ENCODE measurements at regions not wholly inside any gene's neighbourhood (a gene's known extent, or its start where the extent isn't known, plus 50 kb on each side); places are given as distances from the start of the nearest gene placed in this dataset.

DNA sequence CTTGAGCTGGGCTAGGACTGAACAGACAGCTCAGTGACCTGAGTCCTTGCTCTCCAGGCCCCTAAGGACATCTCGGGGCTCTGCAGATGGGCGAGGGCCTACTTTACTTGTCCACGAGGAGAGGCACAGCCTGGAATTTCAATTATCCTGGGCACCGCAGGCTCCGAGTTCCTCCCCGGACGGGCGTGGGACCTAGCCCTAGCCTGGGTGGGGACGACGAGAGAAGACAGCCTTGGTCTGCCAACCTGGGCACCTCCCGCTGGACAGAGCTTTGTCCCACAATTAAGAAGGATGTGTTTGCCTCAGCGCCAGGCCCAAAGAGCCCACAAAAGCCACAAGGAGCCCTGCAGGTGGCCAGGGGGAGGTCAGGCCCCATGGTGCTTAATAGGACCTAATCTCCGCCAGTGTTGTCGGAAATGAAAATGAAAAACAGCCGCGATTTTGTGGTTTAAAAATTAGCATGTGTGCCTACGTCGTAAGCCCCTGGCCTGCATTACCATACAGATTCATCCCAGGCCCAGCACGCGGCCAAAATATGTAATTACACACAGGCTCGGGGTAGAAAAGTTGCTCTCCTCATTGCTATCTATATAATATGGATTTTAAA lies 51.4 kb upstream of the LHX1 start:
- Histone ChIP-seq H3K27me3 (peaks cover 4 to 5% of the 10 kb centered on the region in 2 donors), H3K27ac (no peak overlapping the region), H3K36me3 (replicated peaks in 1 of 2; ENCODE audit: insufficient read depth in 1 of 2, low read depth in 2 of 2) (no peaks in the 10 kb centered on the region), H3K4me3 (no peak overlapping the region), H3K9me3 (peaks cover 0 to 8% (median 0%) of the 10 kb centered on the region in 3 donors), H3K4me1 (no peaks in the 10 kb centered on the region)
- DNase-seq (no peak), ATAC-seq (no peak)
- 77% methylated on average over 20 to 21 of the region's 21 CpGs for WGBS, 2 donors
- TF ChIP-seq, protein P1, sequence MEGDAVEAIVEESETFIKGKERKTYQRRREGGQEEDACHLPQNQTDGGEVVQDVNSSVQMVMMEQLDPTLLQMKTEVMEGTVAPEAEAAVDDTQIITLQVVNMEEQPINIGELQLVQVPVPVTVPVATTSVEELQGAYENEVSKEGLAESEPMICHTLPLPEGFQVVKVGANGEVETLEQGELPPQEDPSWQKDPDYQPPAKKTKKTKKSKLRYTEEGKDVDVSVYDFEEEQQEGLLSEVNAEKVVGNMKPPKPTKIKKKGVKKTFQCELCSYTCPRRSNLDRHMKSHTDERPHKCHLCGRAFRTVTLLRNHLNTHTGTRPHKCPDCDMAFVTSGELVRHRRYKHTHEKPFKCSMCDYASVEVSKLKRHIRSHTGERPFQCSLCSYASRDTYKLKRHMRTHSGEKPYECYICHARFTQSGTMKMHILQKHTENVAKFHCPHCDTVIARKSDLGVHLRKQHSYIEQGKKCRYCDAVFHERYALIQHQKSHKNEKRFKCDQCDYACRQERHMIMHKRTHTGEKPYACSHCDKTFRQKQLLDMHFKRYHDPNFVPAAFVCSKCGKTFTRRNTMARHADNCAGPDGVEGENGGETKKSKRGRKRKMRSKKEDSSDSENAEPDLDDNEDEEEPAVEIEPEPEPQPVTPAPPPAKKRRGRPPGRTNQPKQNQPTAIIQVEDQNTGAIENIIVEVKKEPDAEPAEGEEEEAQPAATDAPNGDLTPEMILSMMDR (IDR thresholded peaks at IDR 0.05), result no peak
- TF ChIP-seq POLR2A (IDR thresholded peaks at IDR 0.05), result no peak
- intact Hi-C loops (cut with DNase I), result no loop called here
